ENCODE measurements at regions not wholly inside any gene's neighbourhood (a gene's known extent, or its start where the extent isn't known, plus 50 kb on each side); places are given as distances from the start of the nearest gene placed in this dataset.
"Not testable (repeated sequence)": the region's sequence is repeated elsewhere in the genome, so short reads cannot be mapped to it uniquely, and the experiment has no call there.

DNA sequence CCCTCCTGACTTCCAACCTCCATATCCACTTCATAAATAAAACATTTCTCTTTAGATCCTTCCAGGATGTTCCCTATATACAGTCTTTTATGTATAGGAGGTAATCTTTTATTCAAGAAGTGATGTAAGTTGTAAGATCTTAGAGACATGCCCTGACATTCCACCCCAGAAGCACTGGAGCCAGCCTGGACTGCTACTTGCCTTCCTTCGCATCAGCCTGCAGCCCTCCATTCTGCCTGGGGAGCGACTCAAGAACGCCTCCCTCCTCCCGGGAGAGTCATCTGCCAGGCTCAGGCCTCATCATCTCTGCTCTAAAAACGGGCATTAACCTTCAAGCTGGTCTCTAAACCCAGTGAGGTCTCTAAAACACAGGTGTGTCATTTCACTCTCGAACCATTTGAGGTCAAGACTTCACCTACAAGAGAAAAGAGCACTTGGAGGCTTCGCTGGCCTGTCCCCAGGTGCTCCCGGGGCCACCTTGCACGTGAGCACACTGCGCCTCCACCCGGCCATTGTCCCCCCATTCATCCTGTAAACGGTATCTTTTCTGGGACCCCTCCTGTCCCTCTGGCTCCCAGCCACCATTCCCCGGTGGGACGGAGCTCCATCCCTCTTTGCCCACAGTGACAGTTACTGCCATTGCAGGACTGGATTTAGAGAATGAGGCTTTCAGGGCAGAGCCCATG lies 107.5 kb upstream of the PDE10A start:
- no peak for DNase-seq

DNA sequence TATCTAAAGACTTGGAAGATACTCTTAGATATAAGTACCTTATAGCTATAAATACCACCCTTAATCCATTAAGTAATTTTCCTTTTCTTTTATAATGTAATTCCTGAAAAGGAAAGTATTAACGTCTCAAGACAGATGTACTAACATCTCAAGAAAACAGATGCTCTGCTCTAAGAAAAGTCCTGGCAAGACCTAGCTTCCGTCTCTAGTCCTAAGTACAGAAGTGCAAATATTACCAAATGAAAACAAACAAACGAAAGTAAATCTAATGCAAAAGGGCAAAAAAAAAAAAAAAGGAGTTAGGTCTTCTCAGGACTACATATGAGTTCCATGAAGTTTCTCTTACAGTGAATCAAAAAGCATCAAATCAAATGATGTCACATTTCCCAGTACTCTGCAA lies 106.8 kb upstream of the PDE10A start:
- DNase-seq: no peak

DNA sequence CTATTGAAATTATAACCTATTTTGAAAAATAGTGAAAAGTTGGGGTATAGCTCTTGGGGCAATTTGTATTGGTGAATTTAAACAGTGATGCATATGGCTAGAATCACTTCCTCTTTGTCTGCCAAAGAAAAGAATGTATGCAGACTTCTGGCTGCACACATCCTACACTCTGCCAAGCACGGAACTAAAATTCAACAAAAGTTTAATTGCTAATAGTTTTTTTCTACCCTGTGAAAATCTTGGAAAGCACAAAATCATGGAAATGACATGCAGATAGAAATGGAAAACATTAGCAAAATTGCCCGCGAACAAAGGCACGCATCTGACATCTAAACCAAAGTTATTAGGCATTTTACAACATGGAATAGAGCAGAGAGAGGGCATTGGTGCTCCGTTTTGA lies 106.4 kb upstream of the PDE10A start:
- no peak for DNase-seq

DNA sequence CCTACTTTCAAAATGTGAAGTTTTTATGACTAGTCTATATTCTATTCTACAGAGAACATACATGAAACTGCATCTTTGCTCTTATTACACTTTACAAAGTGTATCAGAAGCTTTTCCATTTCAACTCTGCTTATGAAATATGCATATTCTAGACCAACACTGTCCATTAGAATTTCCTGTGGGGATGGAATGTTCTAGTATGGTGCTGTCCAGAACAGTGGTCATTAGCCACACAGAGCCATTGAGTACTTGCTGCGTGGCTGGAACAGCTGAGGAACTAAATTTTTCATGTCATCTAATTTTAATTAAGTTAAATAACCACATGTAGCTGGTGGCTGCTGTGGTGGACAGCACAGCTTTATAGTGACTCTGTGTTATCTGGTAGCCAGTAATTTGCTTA lies 105.9 kb upstream of the PDE10A start:
- no peak for DNase-seq

DNA sequence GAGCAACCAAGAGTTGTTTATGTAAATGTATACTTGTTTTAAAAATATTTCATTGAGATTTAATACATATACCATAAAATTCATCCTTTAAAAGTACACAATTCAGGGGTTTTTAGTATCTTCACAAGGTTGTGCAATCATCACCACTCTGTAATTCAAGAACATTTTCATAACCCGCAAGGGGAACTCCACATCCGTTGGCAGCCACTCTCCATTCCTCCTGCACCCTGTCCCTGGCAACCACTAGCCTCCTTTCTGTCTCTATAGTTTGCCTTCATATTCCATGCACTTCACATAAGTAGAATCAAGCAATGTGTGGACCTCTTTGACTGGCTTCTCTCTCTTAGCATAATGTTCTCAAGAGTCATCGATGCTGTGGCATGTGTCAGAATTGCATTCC lies 104.2 kb upstream of the PDE10A start:
- no peak for DNase-seq

DNA sequence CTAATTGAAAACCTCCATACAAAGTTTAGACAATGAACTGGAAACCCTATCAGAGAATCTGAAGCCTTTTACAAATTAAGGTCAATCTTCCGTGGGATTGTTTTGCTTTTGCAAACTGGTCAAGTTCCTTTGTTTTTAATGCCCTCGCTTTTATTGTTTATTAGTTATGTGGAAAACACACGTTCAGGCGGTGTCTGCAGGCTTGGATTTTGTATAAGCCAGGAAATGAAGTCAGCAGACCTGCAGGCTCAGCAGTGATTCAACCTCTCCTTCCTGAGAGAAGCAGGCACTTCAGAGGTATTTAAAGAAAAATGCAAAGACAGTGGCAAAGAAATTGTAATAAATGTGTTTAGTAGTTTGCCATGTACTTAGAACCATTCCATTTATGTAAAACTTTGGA lies 103.4 kb upstream of the PDE10A start:
- DNase-seq: no peak

DNA sequence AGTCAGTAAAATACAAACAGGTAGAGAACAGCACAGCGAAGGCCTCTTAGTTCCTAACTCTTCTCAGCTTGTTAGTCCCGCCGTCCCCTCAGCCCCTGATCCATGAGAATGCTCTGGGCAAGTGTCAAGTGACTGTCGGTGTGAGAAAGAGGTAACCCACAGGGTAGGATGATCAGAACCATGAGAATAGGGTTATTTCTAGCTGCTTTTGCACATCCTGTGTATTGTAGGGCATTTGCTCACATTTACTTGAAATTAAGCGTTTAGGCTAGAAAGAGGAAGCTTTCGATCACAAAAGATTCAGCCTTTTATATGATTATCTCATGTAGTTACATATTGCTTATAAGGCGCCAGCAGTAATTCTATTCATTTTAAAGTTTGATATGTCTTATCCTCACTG lies 103.0 kb upstream of the PDE10A start:
- no peak for DNase-seq

DNA sequence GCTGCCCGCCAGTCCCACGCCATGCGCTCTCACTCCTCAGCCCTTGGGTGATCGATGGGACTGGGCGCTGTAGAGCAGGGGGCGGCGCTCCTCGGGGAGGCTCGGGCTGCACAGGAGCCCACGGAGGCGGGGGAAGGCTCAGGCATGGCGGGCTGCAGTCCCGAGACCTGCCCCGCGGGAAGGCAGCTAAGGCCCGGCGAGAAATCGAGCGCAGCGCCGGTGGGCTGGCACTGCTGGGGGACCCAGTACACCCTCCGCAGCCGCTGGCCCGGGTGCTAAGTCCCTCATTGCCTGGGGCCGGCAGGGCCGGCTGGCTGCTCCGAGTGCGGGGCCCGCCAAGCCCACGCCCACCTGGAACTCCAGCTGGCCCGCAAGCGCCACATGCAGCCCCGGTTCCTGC lies 102.2 kb upstream of the PDE10A start:
- not testable (repeated sequence) for DNase-seq

DNA sequence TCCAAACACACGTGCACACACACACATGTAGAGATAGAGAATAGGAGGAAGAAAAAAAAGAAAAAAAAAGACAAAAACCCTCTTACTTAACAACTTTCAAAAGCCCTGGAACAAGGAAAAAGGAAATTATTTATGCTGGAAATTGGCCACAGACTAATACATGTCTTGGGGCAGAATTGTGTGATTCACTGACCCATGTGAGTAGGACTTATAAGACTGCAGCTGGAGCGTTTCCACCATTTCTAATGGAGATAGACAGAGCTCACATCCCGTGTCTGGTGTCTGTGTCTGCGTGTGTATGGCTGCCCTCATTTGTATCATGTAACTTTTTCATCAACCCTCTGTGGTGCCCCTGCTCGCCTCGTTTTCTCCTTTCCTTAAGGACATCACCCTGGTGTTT lies 99.8 kb upstream of the PDE10A start:
- no peak for DNase-seq

DNA sequence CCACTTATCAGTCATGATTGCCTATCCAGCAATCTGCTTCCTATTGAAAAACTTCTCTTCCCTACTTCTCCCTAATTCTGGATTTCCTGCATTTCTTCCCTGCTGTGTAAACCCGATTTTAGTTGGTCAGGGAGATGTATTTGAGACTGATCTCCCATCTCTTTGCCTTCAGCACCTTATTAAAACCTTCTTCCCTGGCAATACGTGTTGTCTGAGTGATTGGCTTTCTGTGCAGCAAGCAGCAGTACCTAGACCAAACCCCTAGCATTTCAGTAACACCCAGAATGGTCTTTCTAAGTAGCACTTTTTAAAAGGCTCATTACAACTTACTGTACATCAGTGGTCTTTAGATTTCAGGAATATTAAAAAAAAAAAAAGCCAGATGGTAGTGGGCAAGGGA lies 99.1 kb upstream of the PDE10A start:
- no peak for DNase-seq

DNA sequence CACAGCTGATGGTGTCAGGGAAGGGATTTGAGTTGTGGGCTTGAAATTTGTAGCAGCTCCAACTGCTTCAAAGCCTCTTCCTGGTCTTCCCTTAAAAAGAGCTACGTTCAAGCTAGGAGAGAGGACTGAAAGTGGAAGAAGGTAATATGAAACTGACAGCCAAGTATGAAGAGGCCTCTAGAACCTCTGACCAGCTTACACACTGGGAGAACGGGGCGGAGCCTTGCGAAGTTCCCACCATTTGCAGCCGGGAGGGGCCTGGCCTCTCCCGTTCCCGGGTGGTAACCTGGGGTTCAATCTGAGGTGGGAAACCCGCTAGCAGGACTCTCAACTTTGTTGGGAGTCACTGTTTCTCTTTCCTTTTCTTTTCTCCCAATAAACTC lies 97.8 kb upstream of the PDE10A start:
- DNase-seq: no peak

DNA sequence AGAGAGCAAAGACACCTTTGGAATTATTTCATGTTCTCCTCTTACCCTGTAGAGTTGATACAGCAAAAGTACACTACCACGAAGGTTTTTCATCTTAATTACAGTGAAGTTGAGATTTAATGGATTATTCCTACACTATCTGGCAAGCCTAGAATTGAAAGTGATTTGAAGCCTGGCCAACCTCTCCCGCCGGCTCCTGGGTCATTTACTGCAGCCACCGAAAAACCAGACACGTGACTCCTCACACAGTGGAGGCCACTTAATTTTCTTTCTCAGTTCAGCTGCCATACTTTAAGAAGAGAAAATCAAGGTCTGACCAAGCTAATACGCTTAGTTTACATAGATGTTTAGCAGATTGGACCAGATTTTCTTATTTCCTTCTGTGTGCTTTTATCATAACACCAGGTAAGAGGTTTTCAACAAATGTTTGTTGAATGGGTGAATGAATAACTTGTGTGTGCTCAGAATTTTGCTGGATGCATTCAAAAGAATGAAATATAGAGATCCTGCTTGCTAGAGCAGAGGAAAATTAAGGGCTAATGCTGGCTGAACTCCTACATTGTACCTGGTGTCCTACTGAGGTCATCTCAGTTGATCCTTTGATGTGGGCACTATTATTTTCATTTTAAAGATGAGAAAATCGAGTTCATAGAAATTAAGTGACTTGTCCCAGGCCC lies 97.2 kb upstream of the PDE10A start:
- no peak for DNase-seq

DNA sequence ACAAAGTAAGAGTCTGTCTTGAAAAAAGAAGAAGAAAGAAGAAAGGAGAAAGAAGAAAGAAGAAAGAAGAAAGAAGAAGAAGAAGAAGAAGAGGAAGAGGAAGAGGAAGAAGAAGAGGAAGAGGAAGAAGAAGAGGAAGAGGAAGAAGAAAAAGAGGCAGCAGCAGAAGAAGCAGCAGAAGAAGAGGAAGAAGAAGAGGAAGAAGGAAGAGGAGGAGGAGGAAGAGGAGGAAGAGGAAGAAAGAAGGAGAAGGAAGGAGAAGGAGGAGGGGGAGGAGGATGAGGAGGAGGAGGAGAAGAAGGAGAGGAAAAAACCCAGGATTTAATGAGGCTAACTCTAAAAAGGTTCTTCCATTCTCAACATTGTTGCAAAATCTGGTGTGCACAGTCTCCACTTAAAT lies 95.4 kb upstream of the PDE10A start:
- DNase-seq: no peak

DNA sequence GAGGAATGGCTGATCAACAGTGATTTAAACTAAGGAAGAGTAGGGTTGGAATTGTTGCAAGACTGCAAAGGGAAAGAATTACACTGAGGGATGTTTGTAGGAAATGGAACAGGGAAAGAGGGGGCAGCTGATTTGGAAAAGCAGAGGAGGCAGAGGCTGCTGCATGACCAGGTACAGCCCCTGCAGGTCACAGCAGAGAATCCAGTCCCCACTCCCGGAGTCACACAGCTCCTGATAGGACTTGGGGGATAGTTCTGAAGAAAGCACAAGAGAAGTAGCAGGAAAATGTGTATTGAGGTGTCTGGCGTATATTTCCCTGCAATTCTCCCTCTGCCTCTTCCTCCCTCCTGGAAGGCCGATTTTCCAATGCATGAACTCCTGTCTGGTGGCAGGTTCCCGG lies 92.5 kb upstream of the PDE10A start:
- DNase-seq: no peak

DNA sequence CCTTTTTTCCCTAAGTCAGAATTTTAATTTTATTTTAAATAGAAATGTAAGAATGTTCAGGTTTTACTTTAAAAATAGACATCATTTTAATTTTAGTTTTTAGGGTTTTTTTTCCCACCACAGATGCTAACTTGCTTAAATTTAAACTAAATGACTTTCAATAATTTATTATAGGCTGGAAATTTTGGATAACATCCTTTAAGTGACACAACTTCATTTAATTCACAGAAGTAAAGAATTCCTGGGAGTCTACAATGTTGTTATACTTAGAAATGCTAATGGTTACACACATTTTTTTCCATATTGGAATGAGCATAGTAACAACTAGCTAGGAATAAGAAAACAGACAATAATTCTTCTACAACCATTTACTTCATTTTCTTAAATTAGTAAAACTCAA lies 90.5 kb upstream of the PDE10A start:
- DNase-seq: no peak

DNA sequence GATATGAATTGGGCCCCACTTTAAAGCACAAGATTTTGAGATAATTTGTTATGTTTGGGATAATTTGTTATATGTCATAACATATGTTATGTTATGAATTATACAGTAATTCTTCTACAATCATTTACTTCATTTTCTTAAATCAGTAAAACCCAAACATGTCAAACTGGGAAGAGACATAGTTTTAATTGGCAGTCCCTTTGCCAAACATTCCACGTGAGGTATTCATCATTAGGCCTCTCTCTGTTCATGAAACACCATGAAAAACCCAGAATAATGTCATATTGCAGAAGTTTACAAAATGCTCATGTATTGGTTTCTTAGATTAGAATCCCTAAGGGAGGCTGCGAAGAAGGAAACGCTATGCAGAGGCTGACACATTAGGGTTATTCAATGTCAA lies 89.4 kb upstream of the PDE10A start:
- no peak for DNase-seq

DNA sequence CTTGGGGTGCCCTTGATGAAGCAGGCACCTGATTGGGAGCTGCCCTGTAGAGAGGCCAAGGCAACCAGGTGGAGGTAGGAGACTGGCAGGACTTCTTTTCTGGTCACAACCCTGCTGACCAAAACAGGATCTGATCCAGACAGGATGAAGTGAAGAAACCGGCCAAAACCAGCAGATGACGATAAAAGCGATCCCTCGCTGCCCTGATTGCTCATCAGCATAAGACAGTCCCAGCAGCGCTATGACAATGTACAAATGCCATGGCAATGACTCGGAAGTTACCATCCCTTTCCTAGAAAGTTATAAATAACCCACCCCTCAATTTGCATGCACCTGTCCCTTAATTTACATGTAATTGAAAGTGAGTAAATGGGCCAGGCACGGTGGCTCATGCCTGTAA lies 88.4 kb upstream of the PDE10A start:
- no peak for DNase-seq

DNA sequence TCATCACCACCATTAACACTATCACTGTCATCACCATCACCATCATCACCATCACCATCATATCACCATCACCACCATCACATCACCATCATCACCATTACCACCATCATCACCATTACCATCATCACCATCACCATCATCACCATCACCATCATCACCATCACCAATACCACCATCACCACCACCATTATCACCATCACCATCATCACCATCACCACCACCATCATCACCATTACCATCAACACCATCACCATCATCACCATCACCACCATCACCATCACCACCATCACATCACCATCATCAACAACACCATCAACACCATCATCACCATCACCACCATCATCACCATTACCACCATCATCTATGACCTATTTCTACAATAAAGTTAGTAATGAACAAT lies 86.1 kb upstream of the PDE10A start:
- DNase-seq: no peak

DNA sequence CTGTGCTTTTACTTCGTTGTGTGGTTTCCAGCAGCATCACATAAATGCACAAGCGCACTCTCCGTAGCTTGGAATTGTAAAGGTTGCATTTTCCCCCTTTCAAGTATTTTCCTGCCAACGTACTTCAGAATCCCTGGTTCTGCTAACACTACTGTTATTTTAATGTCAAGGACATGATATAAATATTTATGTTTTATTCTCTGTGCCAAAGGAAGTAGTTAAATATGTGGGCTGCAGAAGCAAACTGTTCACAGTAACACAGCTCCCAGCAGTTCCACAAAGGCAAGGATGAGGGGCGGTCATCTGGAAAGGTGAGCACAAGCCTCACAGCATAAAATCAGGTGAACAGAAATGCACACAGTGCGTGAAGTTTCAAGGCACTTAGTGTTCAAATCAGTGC lies 85.3 kb upstream of the PDE10A start:
- DNase-seq: no peak

DNA sequence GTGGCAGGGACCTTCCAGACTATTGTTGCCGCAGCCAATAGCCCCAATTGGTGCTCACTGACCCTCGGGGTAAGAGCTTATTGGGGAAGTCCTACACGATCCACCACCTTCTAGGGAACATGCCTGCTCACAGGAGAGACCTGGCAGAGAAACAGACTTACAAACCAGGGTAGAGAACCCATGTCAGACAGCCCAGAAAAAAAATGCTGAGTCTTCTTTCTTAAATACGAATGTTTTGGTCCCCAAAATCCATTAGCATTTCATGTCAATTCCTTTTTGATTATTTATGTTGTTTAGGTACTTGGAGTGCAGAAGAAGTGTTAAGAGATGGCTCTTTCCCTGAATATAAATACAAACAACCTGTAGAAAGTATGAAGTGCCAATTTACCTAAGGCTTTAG lies 84.9 kb upstream of the PDE10A start:
- no peak for DNase-seq

DNA sequence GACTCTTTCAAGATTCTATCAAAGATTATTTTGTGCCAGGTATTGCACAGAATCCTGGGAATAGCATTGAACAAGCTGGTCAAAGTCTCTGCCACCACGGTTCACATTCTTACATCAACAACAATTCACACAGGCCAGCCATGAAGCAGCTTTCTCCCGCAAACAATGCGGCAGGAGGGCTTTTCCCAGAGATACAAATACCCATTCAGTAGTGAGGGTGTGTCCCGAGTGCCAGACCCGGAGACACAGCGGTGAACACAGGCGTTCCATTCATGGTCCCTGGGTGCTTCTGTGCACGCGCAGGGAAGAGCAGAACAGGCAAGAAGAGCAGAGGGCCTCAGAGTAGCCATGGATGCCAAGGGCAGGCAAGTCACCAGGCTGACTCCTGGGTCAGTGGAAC lies 83.3 kb upstream of the PDE10A start:
- DNase-seq: no peak

DNA sequence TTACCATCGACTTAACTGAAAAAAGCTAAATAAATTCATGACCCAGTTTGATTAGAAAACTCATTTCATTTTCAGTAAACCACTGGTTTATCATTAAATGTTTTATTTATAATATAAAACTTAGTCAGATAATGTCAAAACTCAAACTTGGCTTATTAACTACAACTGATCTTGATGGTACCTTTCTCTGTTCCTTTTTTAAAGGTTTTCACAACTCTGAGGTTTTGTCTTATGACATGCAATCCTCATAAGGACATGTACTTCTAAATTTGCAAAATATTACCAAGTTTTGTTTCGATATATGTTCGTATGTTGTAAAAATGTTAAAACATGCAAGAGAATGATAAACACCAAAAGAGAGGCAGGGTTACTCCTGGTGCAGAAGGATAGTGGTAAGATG lies 82.5 kb upstream of the PDE10A start:
- no peak for DNase-seq

DNA sequence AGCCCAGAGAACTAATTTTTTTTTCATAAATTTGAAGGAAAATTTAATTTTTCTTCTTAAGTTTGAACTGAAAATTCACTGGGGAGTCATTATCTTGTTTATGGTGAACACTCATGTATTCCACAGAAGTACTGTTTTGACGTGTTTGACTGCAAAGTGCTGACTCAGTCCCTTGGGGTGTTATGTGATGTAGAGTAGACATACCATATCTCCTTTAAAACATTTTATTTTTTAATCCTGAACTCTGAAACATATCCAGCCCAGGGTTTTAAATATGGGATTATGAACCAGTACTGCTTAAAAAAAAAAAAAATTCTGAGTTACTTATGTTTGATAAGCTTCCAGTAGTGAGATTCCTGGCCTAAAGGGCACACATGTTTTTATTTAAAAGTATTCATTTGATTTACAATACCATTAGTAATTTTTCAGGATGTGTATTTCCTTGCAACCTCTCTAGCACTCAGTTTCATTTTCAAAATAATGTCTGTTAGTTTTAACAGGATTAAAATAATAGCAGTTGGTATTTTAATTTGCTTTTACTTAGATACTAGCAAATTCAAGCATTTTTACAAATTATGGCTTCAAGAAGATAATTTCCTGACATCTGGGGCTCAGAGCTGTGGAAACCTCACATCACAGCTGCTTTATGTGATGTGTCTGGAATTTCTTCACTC lies 81.7 kb upstream of the PDE10A start:
- no peak for DNase-seq

DNA sequence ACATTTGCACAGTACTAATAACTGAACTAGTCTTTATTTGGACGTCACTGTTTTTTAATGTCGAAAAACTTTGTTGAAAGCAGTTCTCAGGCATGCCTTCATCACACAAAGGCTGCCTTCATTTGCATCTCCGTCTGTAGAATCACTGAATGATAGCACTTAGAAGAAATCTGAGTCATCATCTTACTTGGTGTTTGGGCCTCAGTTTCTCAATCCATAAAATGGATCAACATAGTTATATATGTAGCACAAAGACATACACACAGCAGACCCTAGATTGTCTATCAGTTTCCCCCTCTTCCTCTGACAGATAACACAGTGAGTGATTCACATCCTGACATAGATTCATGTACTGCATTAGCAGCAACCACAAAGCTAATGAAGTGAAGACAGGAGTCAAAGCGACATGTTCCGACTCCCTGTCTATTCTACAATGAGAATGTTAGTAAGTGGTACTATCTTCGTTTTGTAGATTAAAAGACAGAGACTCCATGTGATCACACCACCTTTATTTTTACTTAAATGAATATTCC lies 80.4 kb upstream of the PDE10A start:
- no peak for DNase-seq
